OCI-LY7 (cell line): ENCODE measurements at regions not wholly inside any gene's neighbourhood (a gene's known extent, or its start where the extent isn't known, plus 50 kb on each side); places are given as distances from the start of the nearest gene placed in this dataset.
"Not testable (repeated sequence)": the region's sequence is repeated elsewhere in the genome, so short reads cannot be mapped to it uniquely, and the experiment has no call there.

Source experiments
- BruUV-seq: library from RNA; stranded (reverse); fragments of 400-500 nt; replicated peaks from 2 replicates; lab custom pipeline; 2021; lab: Mats Ljungman, UMichigan
- CTCF ChIA-PET: fragments of 300-600 bp; sonication (Branson Sonifier 250); formaldehyde crosslinking; loops from one replicate; lab custom pipeline; 2022; ENCODE audit warnings: antibody characterized with exemption; ENCODE audit not compliant: unreplicated experiment; lab: Charles Lee
- POLR2A ChIA-PET: fragments of 300-600 bp; sonication (Branson Sonifier 250); formaldehyde crosslinking; loops from one replicate; lab custom pipeline; 2022; ENCODE audit warnings: antibody characterized with exemption; lab: Charles Lee
- DNase-seq: peaks from one replicate; pipeline ENCODE4 v3.0.0-alpha.2; 2015; ENCODE audit warnings: low spot score
- H2AFZ ChIP-seq: fragments of 200-600 bp; sonication (generic), shearing (Covaris generic); 2 replicates; pipeline ENCODE4 v1.6.1; 2014; ENCODE audit warnings: mild to moderate bottlenecking, antibody characterized with exemption, low read length, moderate library complexity
- H3K27ac ChIP-seq: fragments of 200-600 bp; sonication (generic); 2 replicates; pipeline ENCODE4 v1.5.1; 2014; ENCODE audit warnings: mixed run types, low read depth, mild to moderate bottlenecking, moderate library complexity, low read length, inconsistent platforms; ENCODE audit not compliant: poor library complexity, severe bottlenecking
- H3K36me3 ChIP-seq: fragments of 200-600 bp; sonication (generic); 2 replicates; pipeline ENCODE4 v1.6.1; 2014; ENCODE audit warnings: mild to moderate bottlenecking, antibody characterized with exemption, low read length, moderate library complexity, mixed read lengths; ENCODE audit not compliant: insufficient read depth
- H3K4me1 ChIP-seq: fragments of 200-600 bp; sonication (generic); 2 replicates; pipeline ENCODE4 v1.5.1; 2014; ENCODE audit warnings: mild to moderate bottlenecking, low read length; ENCODE audit not compliant: insufficient read depth, poor library complexity, severe bottlenecking
- H3K4me2 ChIP-seq: fragments of 200-600 bp; sonication (generic); 2 replicates; pipeline ENCODE4 v1.6.1; 2014; ENCODE audit warnings: mild to moderate bottlenecking, low read length
- H3K4me3 ChIP-seq: fragments of 200-600 bp; sonication (generic); 2 replicates; pipeline ENCODE4 v1.5.1; 2014; ENCODE audit warnings: mild to moderate bottlenecking, low read depth, low read length; ENCODE audit not compliant: poor library complexity, severe bottlenecking
- H3K79me2 ChIP-seq: fragments of 200-600 bp; sonication (generic); 2 replicates; pipeline ENCODE4 v1.6.1; 2016; ENCODE audit warnings: low read depth, mild to moderate bottlenecking, low read length, moderate library complexity, mixed read lengths; ENCODE audit not compliant: insufficient read depth
- H3K9me2 ChIP-seq: fragments of 200-600 bp; sonication (generic); 2 replicates; pipeline ENCODE4 v1.6.1; 2016; ENCODE audit warnings: mild to moderate bottlenecking, low read length, mixed read lengths; ENCODE audit not compliant: insufficient read depth
- H3K9me3 ChIP-seq: fragments of 200-600 bp; sonication (generic); 2 replicates; pipeline ENCODE4 v1.6.1; 2014; ENCODE audit warnings: mild to moderate bottlenecking, mixed run types, low read length, mixed read lengths
- H4K20me1 ChIP-seq: fragments of 200-600 bp; sonication (generic); 2 replicates; pipeline ENCODE4 v1.6.1; 2014; ENCODE audit warnings: mild to moderate bottlenecking, antibody characterized with exemption, low read length, moderate library complexity, mixed read lengths; ENCODE audit not compliant: insufficient read depth
- CTCF ChIP-seq: fragments of 200-600 bp; sonication (generic); conservative IDR thresholded peaks from 2 replicates; pipeline ENCODE4 v1.5.1; 2014; ENCODE audit warnings: mild to moderate bottlenecking, antibody characterized with exemption, low read length, moderate library complexity, mixed read lengths
- EZH2phosphoT487 ChIP-seq: fragments of 200-600 bp; sonication (generic); IDR thresholded peaks from 2 replicates; pipeline ENCODE4 v1.6.1; 2018; ENCODE audit warnings: low read depth, borderline replicate concordance, mild to moderate bottlenecking, mixed run types, antibody characterized with exemption, low read length, moderate library complexity, mixed read lengths
- intact Hi-C: fragments of 100-400 bp; cut with micrococcal nuclease; formaldehyde crosslinking; loops from one replicate; pipeline ENCODE4 v1.10.0; 2022; ENCODE audit not compliant: unreplicated experiment

- Histone ChIP-seq H3K4me3 (no peak overlapping the region), H3K4me1 (no peaks in the 10 kb centered on the region), H3K79me2 (no peaks in the 10 kb centered on the region), H3K9me3 (no peaks in the 10 kb centered on the region), H2AFZ (no peak overlapping the region), H3K4me2 (no peak overlapping the region), H3K36me3 (no peaks in the 10 kb centered on the region), H4K20me1 (no peaks in the 10 kb centered on the region), H3K27ac (no peak overlapping the region), H3K9me2 (no peaks in the 10 kb centered on the region)
- BruUV-seq, result no TSS peak
- ChIA-PET POLR2A (interaction anchor here (0.7 kb wide), 1 partner anchor 13 kb away, joined by 3 read pairs; no protein-coding TSS in a partner anchor), CTCF (no interaction called here)
- intact Hi-C loops, result no loop called here
- no peak for DNase-seq
- no peak for TF ChIP-seq CTCF
- no peak for TF ChIP-seq EZH2phosphoT487
These were observed 309.0 kb downstream of the PTGER3 start for GRCh38 chr1:70738624-70739023.

- peak; percentile 9 for DNase-seq
- Histone ChIP-seq H3K36me3 (no peaks in the 10 kb centered on the region), H2AFZ (no peak overlapping the region), H4K20me1 (no peaks in the 10 kb centered on the region), H3K27ac (no peak overlapping the region), H3K79me2 (no peaks in the 10 kb centered on the region), H3K4me2 (no peak overlapping the region), H3K4me1 (no peaks in the 10 kb centered on the region), H3K9me2 (no peaks in the 10 kb centered on the region), H3K9me3 (no peaks in the 10 kb centered on the region), H3K4me3 (no peak overlapping the region)
- ChIA-PET CTCF (no interaction called here), POLR2A (interaction anchor here (0.6 to 0.8 kb wide), 2 partner anchors 136 to 215 kb away, joined by 3 to 4 read pairs; no protein-coding TSS in a partner anchor)
- BruUV-seq, result no TSS peak
- intact Hi-C loops, result loop anchor here (2.0 kb wide), 1 partner anchor 304 kb away; no protein-coding TSS in a partner anchor
- TF ChIP-seq EZH2phosphoT487 (no peak), CTCF (peak; percentile 66)
These were observed 302.4 kb downstream of the PTGER3 start for GRCh38 chr1:70745199-70745598.

- H3K27ac ChIP-seq, BruUV-seq, H3K79me2 ChIP-seq, H3K4me2 ChIP-seq, H3K9me3 ChIP-seq, H3K4me3 ChIP-seq, POLR2A ChIA-PET, H3K4me1 ChIP-seq, H3K9me2 ChIP-seq, H3K36me3 ChIP-seq, H4K20me1 ChIP-seq, CTCF ChIA-PET, intact Hi-C loops, DNase-seq, H2AFZ ChIP-seq: not testable (repeated sequence)
These were observed 301.6 kb downstream of the PTGER3 start for GRCh38 chr1:70746062-70746461.

- intact Hi-C loops, result not testable (repeated sequence)
These were observed 300.5 kb downstream of the PTGER3 start for GRCh38 chr1:70747123-70747522.

GRCh38 chr1:70751676-70752287 lies 295.8 kb downstream of the PTGER3 start:
- H3K79me2 ChIP-seq, intact Hi-C loops, H3K36me3 ChIP-seq, CTCF ChIA-PET, H3K4me2 ChIP-seq, H3K9me3 ChIP-seq, DNase-seq, H3K4me1 ChIP-seq, H4K20me1 ChIP-seq, POLR2A ChIA-PET, H3K4me3 ChIP-seq, BruUV-seq, H2AFZ ChIP-seq, H3K27ac ChIP-seq, H3K9me2 ChIP-seq: not testable (repeated sequence)

More at GRCh38 chr1:70747123-70747522, 300.5 kb downstream of the PTGER3 start:
- H3K4me2 ChIP-seq, H3K36me3 ChIP-seq, H3K4me1 ChIP-seq, H3K9me3 ChIP-seq, H2AFZ ChIP-seq, DNase-seq, BruUV-seq, H3K4me3 ChIP-seq, H3K27ac ChIP-seq, H4K20me1 ChIP-seq, POLR2A ChIA-PET, H3K79me2 ChIP-seq, CTCF ChIA-PET, H3K9me2 ChIP-seq: not testable (repeated sequence)
